ENCODE measurements at regions not wholly inside any gene's neighbourhood (a gene's known extent, or its start where the extent isn't known, plus 50 kb on each side); places are given as distances from the start of the nearest gene placed in this dataset.

DNA sequence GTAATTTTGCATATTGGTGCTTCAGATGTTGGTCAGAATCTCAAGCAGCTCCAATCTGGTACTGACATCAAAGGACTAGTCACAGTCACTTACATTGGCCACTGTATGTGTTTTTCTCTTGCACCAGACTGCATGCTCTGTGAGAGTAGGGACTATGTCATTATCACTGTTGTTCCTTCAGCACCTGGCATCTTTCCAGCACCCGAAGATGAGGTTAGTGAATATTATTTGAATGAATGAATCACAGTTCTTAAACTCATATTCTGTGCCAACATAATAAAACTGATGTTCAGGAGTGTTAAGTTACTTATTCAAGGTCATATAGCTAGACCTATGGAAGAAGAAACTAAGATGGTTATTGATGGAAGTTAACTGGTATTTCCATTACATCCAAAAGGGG, 204.5 kb upstream of the TBX3 start:
- TF ChIP-seq YY1 (IDR thresholded peaks at IDR 0.05; ENCODE audit: insufficient read depth, insufficient read length) (no peak), ZNF274 (IDR thresholded peaks at IDR 0.05; ENCODE audit: low read depth, low read length) (no peak)

All from NT2/D1 (cell line).